ENCODE measurements at regions not wholly inside any gene's neighbourhood (a gene's known extent, or its start where the extent isn't known, plus 50 kb on each side); places are given as distances from the start of the nearest gene placed in this dataset.
"Not testable (repeated sequence)": the region's sequence is repeated elsewhere in the genome, so short reads cannot be mapped to it uniquely, and the experiment has no call there.

DNA sequence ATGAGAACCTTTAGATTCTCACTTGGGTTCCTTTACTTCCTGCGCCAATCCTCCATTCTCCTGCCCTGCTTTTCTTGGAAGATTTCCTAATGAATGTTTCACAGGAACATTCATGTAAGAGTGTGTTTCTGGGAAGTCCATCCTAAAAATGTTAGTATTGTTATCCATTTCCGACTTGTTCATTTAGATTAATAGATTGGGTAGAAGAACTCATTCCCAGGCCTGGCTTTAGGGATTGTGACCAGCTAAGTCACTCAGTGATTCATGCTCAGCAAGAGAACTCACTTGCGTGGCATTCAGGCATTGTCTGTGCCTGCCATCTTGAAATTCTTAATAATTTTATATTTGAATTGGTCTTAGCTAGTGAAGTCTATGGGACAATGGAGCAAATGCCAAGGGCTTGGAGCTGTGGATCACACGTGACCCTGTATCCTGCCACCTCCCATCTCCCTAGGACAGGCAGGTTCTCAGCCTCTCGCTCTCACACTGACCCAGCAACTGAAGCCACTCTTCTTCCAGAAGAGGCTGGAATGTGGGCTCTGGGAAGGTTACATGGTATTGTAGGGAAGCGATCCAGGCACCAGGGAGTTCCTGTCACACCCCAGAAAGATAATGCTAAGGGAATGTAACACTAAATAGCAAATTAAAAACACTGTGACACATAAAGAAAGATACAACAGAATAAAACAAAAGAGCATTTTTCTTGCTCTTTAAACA, 562.1 kb downstream of the TMA16 start:
- no peaks in the 10 kb centered on the region for H3K36me3 Mint-ChIP-seq
- no peaks in the 10 kb centered on the region for H3K27me3 Mint-ChIP-seq
- ChIA-PET CTCF (no interaction called here), POLR2A (no interaction called here)
- intact Hi-C loops (cut with micrococcal nuclease): no loop called here
- DNase-seq: no peak
- H3K9me3 Mint-ChIP-seq: no peaks in the 10 kb centered on the region
- H3K27ac Mint-ChIP-seq: no peak overlapping the region
- H3K4me3 Mint-ChIP-seq: no peak overlapping the region
- no peaks in the 10 kb centered on the region for H3K4me1 Mint-ChIP-seq (ENCODE audit: low read depth)

- Mint-ChIP-seq H3K27me3 (no peaks in the 10 kb centered on the region), H3K36me3 (no peaks in the 10 kb centered on the region), H3K27ac (no peak overlapping the region), H3K9me3 (peaks cover 2% of the 10 kb centered on the region), H3K4me3 (no peak overlapping the region), H3K4me1 (ENCODE audit: low read depth) (no peaks in the 10 kb centered on the region)
- DNase-seq: no peak
- intact Hi-C loops (cut with micrococcal nuclease): no loop called here
- ChIA-PET CTCF (no interaction called here), POLR2A (no interaction called here)
These were observed 564.4 kb downstream of the TMA16 start for GRCh38 chr4:164058776-164059445.

GRCh38 chr4:164060456-164060855, 566.0 kb downstream of the TMA16 start:
- H3K27ac Mint-ChIP-seq: no peak overlapping the region
- H3K4me1 Mint-ChIP-seq (ENCODE audit: low read depth): no peaks in the 10 kb centered on the region
- peaks cover 6% of the 10 kb centered on the region for H3K9me3 Mint-ChIP-seq
- H3K4me3 Mint-ChIP-seq: no peak overlapping the region
- H3K27me3 Mint-ChIP-seq: no peaks in the 10 kb centered on the region
- ChIA-PET CTCF (no interaction called here), POLR2A (no interaction called here)
- no peaks in the 10 kb centered on the region for H3K36me3 Mint-ChIP-seq
- no peak for DNase-seq
- intact Hi-C loops (cut with micrococcal nuclease): no loop called here

DNA sequence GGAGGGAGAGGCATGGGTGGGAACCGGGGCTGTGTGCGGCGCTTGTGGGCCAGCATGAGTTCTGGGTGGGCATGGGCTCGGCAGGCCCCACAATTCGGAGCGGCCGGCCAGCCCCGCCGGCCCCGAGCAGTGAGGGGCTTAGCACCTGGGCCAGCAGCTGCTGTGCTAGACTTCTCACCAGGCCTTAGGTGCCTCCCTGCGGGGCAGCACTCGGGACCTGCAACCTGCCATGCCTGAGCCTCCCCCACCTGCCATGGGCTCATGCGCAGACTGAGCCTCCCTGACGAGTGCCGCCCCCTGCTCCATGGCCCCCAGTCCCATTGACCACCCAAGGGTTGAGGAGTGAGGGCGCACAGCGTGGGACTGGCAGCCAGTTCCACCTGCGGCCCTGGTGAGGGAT, 573.9 kb downstream of the TMA16 start:
- H3K36me3 Mint-ChIP-seq: peaks cover 1% of the 10 kb centered on the region
- H3K27me3 Mint-ChIP-seq: no peaks in the 10 kb centered on the region
- H3K27ac Mint-ChIP-seq: no peak overlapping the region
- ChIA-PET POLR2A (no interaction called here), CTCF (no interaction called here)
- no peak overlapping the region for H3K4me3 Mint-ChIP-seq
- no peaks in the 10 kb centered on the region for H3K4me1 Mint-ChIP-seq (ENCODE audit: low read depth)
- intact Hi-C loops (cut with micrococcal nuclease): no loop called here
- no peak for DNase-seq
- H3K9me3 Mint-ChIP-seq: peaks cover 33% of the 10 kb centered on the region

- no peak overlapping the region for H3K27ac Mint-ChIP-seq
- ChIA-PET POLR2A (no interaction called here), CTCF (no interaction called here)
- H3K9me3 Mint-ChIP-seq: peaks cover 25% of the 10 kb centered on the region
- H3K36me3 Mint-ChIP-seq: peaks cover 1% of the 10 kb centered on the region
- H3K4me3 Mint-ChIP-seq: no peak overlapping the region
- no peak for DNase-seq
- H3K27me3 Mint-ChIP-seq: no peaks in the 10 kb centered on the region
- H3K4me1 Mint-ChIP-seq (ENCODE audit: low read depth): no peaks in the 10 kb centered on the region
- intact Hi-C loops (cut with micrococcal nuclease): no loop called here
These were observed 576.1 kb downstream of the TMA16 start for GRCh38 chr4:164070625-164071024.

GRCh38 chr4:164081371-164081770, 586.9 kb downstream of the TMA16 start:
- no peaks in the 10 kb centered on the region for H3K4me1 Mint-ChIP-seq (ENCODE audit: low read depth)
- DNase-seq: no peak
- ChIA-PET POLR2A (no interaction called here), CTCF (no interaction called here)
- no peaks in the 10 kb centered on the region for H3K9me3 Mint-ChIP-seq
- H3K4me3 Mint-ChIP-seq: no peak overlapping the region
- intact Hi-C loops (cut with micrococcal nuclease): no loop called here
- H3K27me3 Mint-ChIP-seq: no peaks in the 10 kb centered on the region
- no peaks in the 10 kb centered on the region for H3K36me3 Mint-ChIP-seq
- no peak overlapping the region for H3K27ac Mint-ChIP-seq

DNA sequence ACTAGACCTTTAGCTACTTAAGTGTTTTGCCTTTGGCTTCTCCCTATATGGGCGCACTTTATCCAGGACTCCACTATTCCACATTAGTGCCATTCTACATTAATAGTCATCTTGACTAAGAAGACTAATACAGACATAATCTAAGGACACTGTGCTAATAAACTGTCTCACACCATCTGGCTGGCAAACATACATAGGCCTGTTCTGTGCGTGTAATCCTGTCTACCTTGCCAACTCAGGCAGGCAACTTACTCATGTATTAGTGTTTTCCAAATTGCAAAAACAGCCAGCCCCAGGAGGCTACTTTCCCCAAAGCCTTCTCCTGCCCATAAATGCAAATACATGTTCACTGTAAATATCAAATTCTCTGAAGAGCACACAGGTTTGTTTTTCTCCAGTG, 587.3 kb downstream of the TMA16 start:
- H3K9me3 Mint-ChIP-seq: no peaks in the 10 kb centered on the region
- intact Hi-C loops (cut with micrococcal nuclease): no loop called here
- no peak overlapping the region for H3K27ac Mint-ChIP-seq
- H3K4me1 Mint-ChIP-seq (ENCODE audit: low read depth): no peaks in the 10 kb centered on the region
- DNase-seq: no peak
- ChIA-PET POLR2A (no interaction called here), CTCF (no interaction called here)
- no peaks in the 10 kb centered on the region for H3K36me3 Mint-ChIP-seq
- H3K4me3 Mint-ChIP-seq: no peak overlapping the region
- no peaks in the 10 kb centered on the region for H3K27me3 Mint-ChIP-seq

GRCh38 chr4:164087733-164088132, 593.2 kb downstream of the TMA16 start:
- Mint-ChIP-seq H3K4me3 (no peak overlapping the region), H3K27me3 (no peaks in the 10 kb centered on the region), H3K27ac (no peak overlapping the region), H3K9me3 (no peaks in the 10 kb centered on the region), H3K36me3 (no peaks in the 10 kb centered on the region), H3K4me1 (ENCODE audit: low read depth) (no peaks in the 10 kb centered on the region)
- ChIA-PET POLR2A (no interaction called here), CTCF (no interaction called here)
- no peak for DNase-seq
- intact Hi-C loops (cut with micrococcal nuclease): no loop called here

GRCh38 chr4:164095313-164096110, 601.0 kb downstream of the TMA16 start:
- intact Hi-C loops (cut with micrococcal nuclease): no loop called here
- POLR2A ChIA-PET: no interaction called here
- Mint-ChIP-seq H3K36me3 (no peaks in the 10 kb centered on the region), H3K27ac (no peak overlapping the region), H3K27me3 (no peaks in the 10 kb centered on the region), H3K4me1 (ENCODE audit: low read depth) (no peaks in the 10 kb centered on the region), H3K9me3 (no peaks in the 10 kb centered on the region), H3K4me3 (no peak overlapping the region)
- DNase-seq: no peak
- CTCF ChIA-PET: no interaction called here

DNA sequence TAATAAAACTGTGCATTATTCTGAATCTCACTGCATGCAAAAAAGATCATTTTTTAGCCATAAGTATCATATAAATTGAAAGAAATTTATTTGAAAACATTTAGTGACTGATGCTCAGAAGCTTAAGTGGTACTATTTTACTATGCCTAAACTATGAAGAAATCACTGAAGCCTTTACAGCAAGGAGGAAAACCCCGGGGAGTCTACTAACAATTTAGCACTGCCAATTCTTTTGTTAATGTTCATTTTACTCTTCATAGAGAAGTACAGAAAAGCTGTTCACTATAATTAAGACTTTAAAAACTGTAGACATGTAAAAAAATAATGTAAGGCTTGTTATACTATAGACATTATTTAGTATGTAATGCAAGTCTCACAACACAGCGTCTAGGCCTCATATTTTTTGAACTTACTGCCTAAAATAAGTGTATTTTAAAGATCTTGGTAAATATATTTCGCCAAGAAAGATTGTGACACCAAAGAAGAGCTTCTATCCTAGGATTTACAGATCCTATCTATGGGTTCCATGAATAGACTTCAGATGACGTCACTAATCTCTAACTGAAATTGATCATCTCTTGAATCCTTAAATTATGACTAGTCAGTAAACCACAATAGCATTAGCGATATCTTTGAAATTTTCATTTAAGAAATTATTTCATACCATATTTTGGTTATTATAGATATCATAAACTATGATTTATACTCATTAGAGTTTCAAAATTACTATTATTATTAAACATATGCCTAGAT, 602.5 kb downstream of the TMA16 start:
- Mint-ChIP-seq H3K27me3 (no peaks in the 10 kb centered on the region), H3K4me3 (no peak overlapping the region), H3K9me3 (no peaks in the 10 kb centered on the region), H3K27ac (no peak overlapping the region), H3K36me3 (no peaks in the 10 kb centered on the region), H3K4me1 (ENCODE audit: low read depth) (no peaks in the 10 kb centered on the region)
- POLR2A ChIA-PET: no interaction called here
- DNase-seq: no peak
- CTCF ChIA-PET: no interaction called here
- intact Hi-C loops (cut with micrococcal nuclease): no loop called here

GRCh38 chr4:164100741-164101365, 606.4 kb downstream of the TMA16 start:
- H3K36me3 Mint-ChIP-seq; H3K4me1 Mint-ChIP-seq (ENCODE audit: low read depth); DNase-seq; H3K27ac Mint-ChIP-seq; CTCF ChIA-PET; POLR2A ChIA-PET; H3K4me3 Mint-ChIP-seq; intact Hi-C loops (cut with micrococcal nuclease); H3K27me3 Mint-ChIP-seq; H3K9me3 Mint-ChIP-seq: not testable (repeated sequence)

GRCh38 chr4:164108971-164109370, 614.5 kb downstream of the TMA16 start:
- H3K4me1 Mint-ChIP-seq (ENCODE audit: low read depth): no peaks in the 10 kb centered on the region
- no peak overlapping the region for H3K4me3 Mint-ChIP-seq
- intact Hi-C loops (cut with micrococcal nuclease): no loop called here
- no peaks in the 10 kb centered on the region for H3K36me3 Mint-ChIP-seq
- POLR2A ChIA-PET: no interaction called here
- no peak for DNase-seq
- H3K27ac Mint-ChIP-seq: no peak overlapping the region
- H3K9me3 Mint-ChIP-seq: no peaks in the 10 kb centered on the region
- H3K27me3 Mint-ChIP-seq: no peaks in the 10 kb centered on the region
- CTCF ChIA-PET: no interaction called here

Measured in activated CD4-positive, alpha-beta memory T cell treated with anti-CD3 and anti-CD28 coated beads for 36 hours (primary cell).